H9 (cell line): ENCODE measurements at regions not wholly inside any gene's neighbourhood (a gene's known extent, or its start where the extent isn't known, plus 50 kb on each side); places are given as distances from the start of the nearest gene placed in this dataset.

Source experiments
- DNase-seq: peaks from one replicate; pipeline ENCODE4 v3.0.0-alpha.2; 2017
- H2AFZ ChIP-seq: one replicate; pipeline ENCODE4 v1.6.1; 2013; ENCODE audit warnings: mild to moderate bottlenecking, low read length, control low read depth, moderate library complexity
- H2AK5ac ChIP-seq: 2 replicates; pipeline ENCODE4 v1.6.1; 2013; ENCODE audit warnings: low read length, control low read depth, mixed read lengths; ENCODE audit not compliant: insufficient read length
- H2BK120ac ChIP-seq: one replicate; pipeline ENCODE4 v1.6.1; 2013; ENCODE audit warnings: low read depth, mild to moderate bottlenecking, low read length, control low read depth, inconsistent platforms; ENCODE audit not compliant: poor library complexity, severe bottlenecking
- H2BK12ac ChIP-seq: 2 replicates; pipeline ENCODE4 v1.6.1; 2013; ENCODE audit warnings: low read length, control low read depth, mixed read lengths, low read depth; ENCODE audit not compliant: insufficient read length
- H2BK15ac ChIP-seq: 2 replicates; pipeline ENCODE4 v1.6.1; 2013; ENCODE audit warnings: low read depth, low read length, control low read depth
- H2BK20ac ChIP-seq: one replicate; pipeline ENCODE4 v1.6.1; 2013; ENCODE audit warnings: low read depth, mild to moderate bottlenecking, low read length, control low read depth, inconsistent platforms; ENCODE audit not compliant: poor library complexity, severe bottlenecking
- H2BK5ac ChIP-seq: 2 replicates; pipeline ENCODE4 v1.6.1; 2013; ENCODE audit warnings: low read length, control low read depth, mixed read lengths; ENCODE audit not compliant: insufficient read length
- H3K14ac ChIP-seq: 2 replicates; pipeline ENCODE4 v1.6.1; 2013; ENCODE audit warnings: low read length, control low read depth; ENCODE audit not compliant: insufficient read depth
- H3K18ac ChIP-seq: 2 replicates; pipeline ENCODE4 v1.6.1; 2013; ENCODE audit warnings: low read depth, mild to moderate bottlenecking, mixed read lengths, low read length, control low read depth; ENCODE audit not compliant: insufficient read length
- H3K23ac ChIP-seq: 2 replicates; pipeline ENCODE4 v1.6.1; 2013; ENCODE audit warnings: low read length, control low read depth, mixed read lengths, low read depth; ENCODE audit not compliant: insufficient read length
- H3K23me2 ChIP-seq: 2 replicates; pipeline ENCODE4 v1.6.1; 2013; ENCODE audit warnings: low read depth, mild to moderate bottlenecking, mixed read lengths, low read length, control low read depth; ENCODE audit not compliant: insufficient read length, poor library complexity, severe bottlenecking
- H3K27ac ChIP-seq: 2 replicates; pipeline ENCODE4 v1.5.1; 2013; ENCODE audit warnings: low read length, control low read depth, mixed read lengths, low read depth; ENCODE audit not compliant: insufficient read length
- H3K27me3 ChIP-seq: 2 replicates; pipeline ENCODE4 v1.6.1; 2013; ENCODE audit warnings: low read length, control low read depth, inconsistent platforms; ENCODE audit not compliant: insufficient read depth
- H3K4ac ChIP-seq: 2 replicates; pipeline ENCODE4 v1.6.1; 2013; ENCODE audit warnings: low read depth, mild to moderate bottlenecking, control low read depth, inconsistent platforms, low read length, moderate library complexity
- H3K4me1 ChIP-seq: 2 replicates; pipeline ENCODE4 v1.6.1; 2013; ENCODE audit warnings: low read length, control low read depth, inconsistent platforms; ENCODE audit not compliant: insufficient read depth
- H3K4me2 ChIP-seq: 2 replicates; pipeline ENCODE4 v1.6.1; 2013; ENCODE audit warnings: low read length, control low read depth, mixed read lengths; ENCODE audit not compliant: insufficient read length, insufficient read depth
- H3K56ac ChIP-seq: 2 replicates; pipeline ENCODE4 v1.6.1; 2013; ENCODE audit warnings: low read depth, mild to moderate bottlenecking, mixed read lengths, low read length, control low read depth; ENCODE audit not compliant: insufficient read length
- H3K79me1 ChIP-seq: 2 replicates; pipeline ENCODE4 v1.6.1; 2013; ENCODE audit warnings: low read depth, mild to moderate bottlenecking, moderate library complexity, low read length, control low read depth, inconsistent platforms; ENCODE audit not compliant: insufficient read depth, poor library complexity, severe bottlenecking
- H3K79me2 ChIP-seq: 2 replicates; pipeline ENCODE4 v1.6.1; 2013; ENCODE audit warnings: low read length, control low read depth, inconsistent platforms; ENCODE audit not compliant: insufficient read depth
- H3K9ac ChIP-seq: 2 replicates; pipeline ENCODE4 v1.6.1; 2013; ENCODE audit warnings: low read length, control low read depth, mixed read lengths; ENCODE audit not compliant: insufficient read length; ENCODE audit errors: extremely low read depth
- H3K9me3 ChIP-seq: one replicate; pipeline ENCODE4 v1.6.1; 2013; ENCODE audit warnings: low read depth, low read length, inconsistent platforms; ENCODE audit not compliant: control insufficient read depth
- H3T11ph ChIP-seq: one replicate; pipeline ENCODE4 v1.6.1; 2013; ENCODE audit warnings: mild to moderate bottlenecking, low read length, control low read depth, inconsistent platforms
- H4K20me1 ChIP-seq: one replicate; pipeline ENCODE4 v1.6.1; 2013; ENCODE audit not compliant: control insufficient read depth, insufficient read length, insufficient read depth
- H4K5ac ChIP-seq: 2 replicates; pipeline ENCODE4 v1.6.1; 2013; ENCODE audit warnings: low read depth, mild to moderate bottlenecking, mixed read lengths, low read length, control low read depth; ENCODE audit not compliant: insufficient read length
- H4K8ac ChIP-seq: replicated peaks from 2 replicates; pipeline ENCODE4 v1.6.1; 2013; ENCODE audit warnings: low read length, control low read depth, mixed read lengths, low read depth; ENCODE audit not compliant: insufficient read length
- H4K91ac ChIP-seq: 2 replicates; pipeline ENCODE4 v1.6.1; 2013; ENCODE audit warnings: low read depth, mild to moderate bottlenecking, moderate library complexity, mixed read lengths, low read length, control low read depth; ENCODE audit not compliant: insufficient read length
- H3K27ac Mint-ChIP-seq, 3 experiments: 2 replicates in 2 of 3; 3 replicates in 1 of 3; pipeline ENCODE4 v1.8.0; 2020 to 2021; ENCODE audit warnings: mixed read lengths in 3 of 3, mild to moderate bottlenecking in 1 of 3, moderate library complexity in 1 of 3
- H3K27me3 Mint-ChIP-seq: 2 replicates; pipeline ENCODE4 v1.8.0; 2021; ENCODE audit warnings: low read depth, mild to moderate bottlenecking, moderate library complexity, mixed read lengths
- H3K36me3 Mint-ChIP-seq, 3 experiments: 2 replicates in 2 of 3; 3 replicates in 1 of 3; pipeline ENCODE4 v1.8.0; 2020 to 2021; ENCODE audit warnings: low read depth in 3 of 3, mixed read lengths in 3 of 3; ENCODE audit not compliant: insufficient read depth in 1 of 3
- H3K4me1 Mint-ChIP-seq, 2 experiments: 2 replicates each; pipeline ENCODE4 v1.8.0; 2020; ENCODE audit warnings: mixed read lengths in 2 of 2
- H3K4me3 Mint-ChIP-seq, 2 experiments: 2 replicates in 1 of 2; 3 replicates in 1 of 2; pipeline ENCODE4 v1.8.0; 2020 to 2021; ENCODE audit warnings: mild to moderate bottlenecking in 2 of 2, mixed read lengths in 2 of 2, moderate library complexity in 1 of 2
- H3K9me3 Mint-ChIP-seq, 2 experiments: 2 replicates in 1 of 2; 3 replicates in 1 of 2; pipeline ENCODE4 v1.8.0; 2020; ENCODE audit warnings: mild to moderate bottlenecking in 2 of 2, mixed read lengths in 2 of 2, moderate library complexity in 1 of 2
- CTCF ChIP-seq: fragments of 200-600 bp; sonication (generic); conservative IDR thresholded peaks from 3 replicates; pipeline ENCODE4 v1.8.0; 2021; ENCODE audit warnings: antibody characterized with exemption, mild to moderate bottlenecking
- WGBS: extraction: QIAGEN DNeasy Blood & Tissue Kit; methylation state at CpG from one replicate; pipeline ENCODE4 v1.1.7; 2013; ENCODE audit warnings: missing lambda C conversion rate, low lambda C conversion rate, mixed read lengths; ENCODE audit not compliant: insufficient read length; ENCODE audit errors: extremely low coverage; 5-methylcytosine and 5-hydroxymethylcytosine counted together

GRCh38 chr1:100806601-100807000, 87.1 kb downstream of the VCAM1 start:
- no peaks in the 10 kb centered on the region for H3K4me1 ChIP-seq
- H2BK15ac ChIP-seq = no peak overlapping the region
- H3K27me3 Mint-ChIP-seq = no peaks in the 10 kb centered on the region; the same call in none of the 2 replicates
- H2BK5ac ChIP-seq = no peak overlapping the region
- H4K91ac ChIP-seq = no peak overlapping the region
- no peak overlapping the region for H4K8ac ChIP-seq
- no peak overlapping the region for H2AFZ ChIP-seq
- peaks cover 2% of the 10 kb centered on the region in 2 experiments; a peak in 2 of 5 replicates for H3K9me3 Mint-ChIP-seq
- H3K9ac ChIP-seq = no peak overlapping the region
- no peak overlapping the region for H3K23ac ChIP-seq
- no peaks in the 10 kb centered on the region; a peak in 1 of 7 replicates for H3K36me3 Mint-ChIP-seq
- no peak overlapping the region for H3T11ph ChIP-seq
- no peak overlapping the region for H3K27ac Mint-ChIP-seq
- no peak overlapping the region for H2BK12ac ChIP-seq
- no peak overlapping the region for H3K14ac ChIP-seq
- no peak overlapping the region for H2BK120ac ChIP-seq
- H3K4me3 Mint-ChIP-seq = no peak overlapping the region
- H3K18ac ChIP-seq = no peak overlapping the region
- no peaks in the 10 kb centered on the region for H3K79me1 ChIP-seq
- no peak overlapping the region for H3K27ac ChIP-seq
- no peak overlapping the region for H2BK20ac ChIP-seq
- TF ChIP-seq CTCF = no peak
- no peak overlapping the region for H3K4me2 ChIP-seq
- H3K4me1 Mint-ChIP-seq = no peaks in the 10 kb centered on the region
- H3K79me2 ChIP-seq = no peaks in the 10 kb centered on the region
- H4K5ac ChIP-seq = no peak overlapping the region
- WGBS = no CpG with 5 or more reads among the region's 2 CpGs
- H3K9me3 ChIP-seq = no peaks in the 10 kb centered on the region
- no peaks in the 10 kb centered on the region for H3K23me2 ChIP-seq
- no peak overlapping the region for H3K4ac ChIP-seq
- no peak overlapping the region for H3K56ac ChIP-seq
- H4K20me1 ChIP-seq = no peaks in the 10 kb centered on the region
- H2AK5ac ChIP-seq = no peak overlapping the region
- no peaks in the 10 kb centered on the region for H3K27me3 ChIP-seq
- no peak for DNase-seq
